HepG2 (cell line): ENCODE measurements at regions not wholly inside any gene's neighbourhood (a gene's known extent, or its start where the extent isn't known, plus 50 kb on each side); places are given as distances from the start of the nearest gene placed in this dataset.

Experiments
- ATAC-seq: fragments of 200-7000 bp; cut with Tn5 transposase; 3 replicates; pipeline ENCODE4 v1.9.1; 2020; ENCODE audit warnings: mild to moderate bottlenecking, moderate library complexity
- BruUV-seq: library from RNA; stranded (reverse); fragments of 400-500 nt; replicated peaks from 2 replicates; lab custom pipeline; 2021; lab: Mats Ljungman, UMichigan
- CTCF ChIA-PET: fragments of 300-600 bp; formaldehyde crosslinking; extraction: SDS; loops from one replicate; lab custom pipeline; 2021; ENCODE audit warnings: low total read pairs, inconsistent platforms, low intra/inter-chr PET ratio; lab: Yijun Ruan, JAX
- POLR2A ChIA-PET: fragments of 350-600 bp; sonication (Branson Sonifier 250); formaldehyde crosslinking; loops from one replicate; lab custom pipeline; 2020; ENCODE audit warnings: antibody characterized with exemption, inconsistent platforms; lab: Yijun Ruan, JAX
- DNase-seq: peaks from one replicate; pipeline ENCODE4 v3.0.0-alpha.2; 2015; ENCODE audit warnings: low spot score
- FAIRE-seq: peaks from 3 replicates; lab custom pipeline; 2011; peaks lifted over from hg19 to GRCh38; lab: Jason Lieb, UNC
- H2AFZ ChIP-seq: one replicate; pipeline ENCODE4 v1.6.1; 2011; ENCODE audit warnings: low read length, inconsistent platforms
- H3K27ac ChIP-seq: fragments of 300-600 bp; 3 replicates; pipeline ENCODE4 v1.8.0; 2011; ENCODE audit warnings: mixed run types, mild to moderate bottlenecking, mixed read lengths, low read length, inconsistent platforms; ENCODE audit not compliant: insufficient read depth; ENCODE audit errors: extremely low read length
- H3K27me3 ChIP-seq, 2 experiments: fragments of 200-600 bp in 1 of 2; 2 replicates in 1 of 2; 3 replicates in 1 of 2; pipeline versions ENCODE4 v1.6.0 to v1.8.0; 2011; ENCODE audit warnings: low read length in 2 of 2, mild to moderate bottlenecking in 2 of 2, moderate library complexity in 2 of 2, inconsistent platforms in 1 of 2; ENCODE audit not compliant: insufficient read depth in 2 of 2, control insufficient read depth in 1 of 2
- H3K36me3 ChIP-seq, 2 experiments: fragments of 200-600 bp in 1 of 2; replicated peaks in 1 of 2; 2 replicates in 1 of 2; 3 replicates in 1 of 2; pipeline versions ENCODE4 v1.5.1 to v1.8.0; 2011; ENCODE audit warnings: low read length in 2 of 2, inconsistent platforms in 1 of 2; ENCODE audit not compliant: insufficient read depth in 2 of 2, control insufficient read depth in 1 of 2
- H3K4me1 ChIP-seq: 2 replicates; pipeline ENCODE4 v1.5.1; 2012; ENCODE audit warnings: low read length, inconsistent platforms; ENCODE audit not compliant: insufficient read depth
- H3K4me2 ChIP-seq: 2 replicates; pipeline ENCODE4 v1.6.0; 2011; ENCODE audit warnings: low read depth, low read length, inconsistent platforms
- H3K4me3 ChIP-seq, 3 experiments: fragments of 200-600 bp in 1 of 3; sonication (generic), shearing (Covaris generic) in 1 of 3; replicated peaks in 1 of 3; 2 replicates each; pipeline ENCODE4 v1.5.1; 2011 to 2016; ENCODE audit warnings: low read length in 3 of 3, inconsistent platforms in 2 of 3, low read depth in 2 of 3, mild to moderate bottlenecking in 2 of 3, control low read depth in 1 of 3, mixed read lengths in 1 of 3; ENCODE audit not compliant: insufficient read depth in 1 of 3
- H3K79me2 ChIP-seq: one replicate; pipeline ENCODE4 v1.6.1; 2011; ENCODE audit warnings: low read length, inconsistent platforms; ENCODE audit not compliant: insufficient read depth
- H3K9ac ChIP-seq: 2 replicates; pipeline ENCODE4 v1.6.0; 2011; ENCODE audit warnings: mild to moderate bottlenecking, low read depth, low read length, inconsistent platforms; ENCODE audit not compliant: insufficient read depth
- H3K9me3 ChIP-seq: 2 replicates; pipeline ENCODE4 v1.5.1; 2012; ENCODE audit warnings: mild to moderate bottlenecking, low read length
- H4K20me1 ChIP-seq: 2 replicates; pipeline ENCODE4 v1.6.0; 2011; ENCODE audit warnings: inconsistent platforms, mild to moderate bottlenecking, low read length, moderate library complexity; ENCODE audit not compliant: insufficient read depth
- AKAP8 ChIP-seq: sonication (generic); formaldehyde crosslinking; IDR thresholded peaks from 2 replicates; pipeline ENCODE4 v1.5.1; 2020; ENCODE audit warnings: mild to moderate bottlenecking, missing genetic modification reagents
- ASH2L ChIP-seq: fragments of 300-600, 200-600 bp; sonication (generic); IDR thresholded peaks from 2 replicates; pipeline ENCODE4 v1.7.0; 2017; ENCODE audit warnings: low read depth, mild to moderate bottlenecking, moderate library complexity, mixed read lengths, low read length; ENCODE audit not compliant: insufficient read length
- SALL1 ChIP-seq: sonication (generic); formaldehyde crosslinking; IDR thresholded peaks from 2 replicates; pipeline ENCODE4 v1.8.0; 2022; ENCODE audit warnings: mild to moderate bottlenecking, missing genetic modification reagents
- TP53 ChIP-seq: sonication (generic); formaldehyde crosslinking; conservative IDR thresholded peaks from 2 replicates; pipeline ENCODE4 v1.4.0; 2020; ENCODE audit warnings: missing genetic modification reagents
- ZNF607 ChIP-seq: sonication (generic); formaldehyde crosslinking; IDR thresholded peaks from 2 replicates; pipeline ENCODE4 v1.5.1; 2020; ENCODE audit warnings: missing genetic modification reagents, mild to moderate bottlenecking, borderline replicate concordance
- WGBS: methylation state at CpG from one replicate; pipeline ENCODE4 v1.1.6; 2017; ENCODE audit warnings: low lambda C conversion rate; 5-methylcytosine and 5-hydroxymethylcytosine counted together
- in situ Hi-C: cut with HindIII; loops from 2 replicates; pipeline ENCODE4 v1.10.0; 2017; ENCODE audit warnings: low pct_unique_long_range_greater_than_20kb; ENCODE audit not compliant: extremely low pct_ligation_motif_present
- intact Hi-C: fragments of 100-400 bp; cut with micrococcal nuclease; formaldehyde crosslinking; loops from one replicate; pipeline ENCODE4 v1.10.0; 2022; ENCODE audit not compliant: unreplicated experiment
- TF ChIP-seq, protein P1 (sequence below), 2 experiments: sonication (generic) in 1 of 2; formaldehyde crosslinking in 1 of 2; IDR thresholded peaks; 2 replicates each; pipeline versions ENCODE4 v1.6.1 to v1.9.0; 2014 to 2022; ENCODE audit warnings: antibody characterized with exemption in 1 of 2, borderline replicate concordance in 1 of 2, inconsistent platforms in 1 of 2, low read depth in 1 of 2, missing genetic modification reagents in 1 of 2
- TF ChIP-seq, protein P2 (sequence below): sonication (generic); formaldehyde crosslinking; IDR thresholded peaks from 2 replicates; pipeline ENCODE4 v1.5.1; 2020; ENCODE audit warnings: missing genetic modification reagents, mild to moderate bottlenecking, borderline replicate concordance

- H3K27me3 ChIP-seq = no peaks in the 10 kb centered on the region
- no peak for ATAC-seq
These were observed 113.7 kb downstream of the SNX19 start for GRCh38 chr11:130802567-130802966.

DNA sequence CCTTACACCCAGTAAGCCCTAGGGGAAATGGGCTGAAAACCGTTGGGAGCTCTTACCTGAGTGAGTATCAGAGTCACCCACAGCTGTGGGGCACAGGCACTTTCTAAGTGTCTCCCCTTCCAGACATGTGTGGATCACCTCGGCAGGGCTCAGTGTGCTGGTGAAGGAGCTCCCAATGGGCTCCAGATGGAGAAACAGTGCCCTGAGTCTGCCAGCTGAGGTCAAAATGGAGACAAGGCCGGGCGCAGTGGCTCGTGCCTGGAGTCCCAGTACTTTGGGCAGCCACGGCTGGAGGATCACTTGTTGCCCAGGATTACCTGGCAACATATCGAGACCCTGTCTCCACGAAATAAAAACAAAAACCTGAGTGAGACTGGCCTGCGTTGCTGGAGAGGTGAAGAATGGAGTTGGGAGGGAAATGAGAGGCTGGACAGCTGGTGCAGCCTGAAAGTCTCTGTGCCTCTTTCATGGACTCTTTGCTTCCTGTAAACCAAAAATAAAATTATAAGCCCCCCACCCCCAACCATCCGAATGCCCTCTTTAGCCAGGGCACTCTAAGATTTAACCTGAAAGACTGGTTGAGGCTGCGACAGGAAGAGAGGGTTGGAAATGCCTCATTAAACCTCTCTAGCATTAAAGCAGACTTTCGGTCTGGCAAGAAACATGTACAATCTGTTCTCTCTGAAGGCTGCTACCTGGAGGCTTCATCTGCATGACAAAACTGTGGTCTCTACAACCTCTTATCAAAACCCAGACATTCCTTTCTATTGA, 111.8 kb downstream of the SNX19 start:
- CTCF ChIA-PET = no interaction called here
- no peak for ATAC-seq
- no peaks in the 10 kb centered on the region for H3K9me3 ChIP-seq
- FAIRE-seq = no peak
- H3K4me1 ChIP-seq = no peaks in the 10 kb centered on the region
- POLR2A ChIA-PET = no interaction called here
- no peak for DNase-seq
- H3K4me2 ChIP-seq = no peak overlapping the region
- H4K20me1 ChIP-seq = no peaks in the 10 kb centered on the region
- no peaks in the 10 kb centered on the region for H3K36me3 ChIP-seq
- no peak overlapping the region for H3K27ac ChIP-seq
- no peak overlapping the region for H3K9ac ChIP-seq
- in situ Hi-C loops (no loop called here), intact Hi-C loops (no loop called here)
- WGBS = 25% methylated on average over 7 of the region's 12 CpGs
- no peak overlapping the region for H3K4me3 ChIP-seq
- no peaks in the 10 kb centered on the region for H3K79me2 ChIP-seq
- BruUV-seq = no TSS peak
- H3K27me3 ChIP-seq = no peaks in the 10 kb centered on the region
- no peak overlapping the region for H2AFZ ChIP-seq
- no peak for TF ChIP-seq AKAP8 (CRISPR knock-in tag)
- TF ChIP-seq, protein P1, sequence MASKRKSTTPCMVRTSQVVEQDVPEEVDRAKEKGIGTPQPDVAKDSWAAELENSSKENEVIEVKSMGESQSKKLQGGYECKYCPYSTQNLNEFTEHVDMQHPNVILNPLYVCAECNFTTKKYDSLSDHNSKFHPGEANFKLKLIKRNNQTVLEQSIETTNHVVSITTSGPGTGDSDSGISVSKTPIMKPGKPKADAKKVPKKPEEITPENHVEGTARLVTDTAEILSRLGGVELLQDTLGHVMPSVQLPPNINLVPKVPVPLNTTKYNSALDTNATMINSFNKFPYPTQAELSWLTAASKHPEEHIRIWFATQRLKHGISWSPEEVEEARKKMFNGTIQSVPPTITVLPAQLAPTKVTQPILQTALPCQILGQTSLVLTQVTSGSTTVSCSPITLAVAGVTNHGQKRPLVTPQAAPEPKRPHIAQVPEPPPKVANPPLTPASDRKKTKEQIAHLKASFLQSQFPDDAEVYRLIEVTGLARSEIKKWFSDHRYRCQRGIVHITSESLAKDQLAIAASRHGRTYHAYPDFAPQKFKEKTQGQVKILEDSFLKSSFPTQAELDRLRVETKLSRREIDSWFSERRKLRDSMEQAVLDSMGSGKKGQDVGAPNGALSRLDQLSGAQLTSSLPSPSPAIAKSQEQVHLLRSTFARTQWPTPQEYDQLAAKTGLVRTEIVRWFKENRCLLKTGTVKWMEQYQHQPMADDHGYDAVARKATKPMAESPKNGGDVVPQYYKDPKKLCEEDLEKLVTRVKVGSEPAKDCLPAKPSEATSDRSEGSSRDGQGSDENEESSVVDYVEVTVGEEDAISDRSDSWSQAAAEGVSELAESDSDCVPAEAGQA (IDR thresholded peaks at IDR 0.05; ENCODE audit: low read depth) = no peak
- TF ChIP-seq, protein P1 (CRISPR knock-in tag; IDR thresholded peaks at IDR 0.05; ENCODE audit: borderline replicate concordance) = no peak

More at GRCh38 chr11:130802567-130802966, 113.7 kb downstream of the SNX19 start:
- Histone ChIP-seq H3K4me1 (no peaks in the 10 kb centered on the region), H3K9ac (no peak overlapping the region), H4K20me1 (no peaks in the 10 kb centered on the region), H3K27ac (no peak overlapping the region), H3K4me3 (no peak overlapping the region), H3K4me2 (no peak overlapping the region), H3K9me3 (no peaks in the 10 kb centered on the region), H3K79me2 (no peaks in the 10 kb centered on the region), H2AFZ (no peak overlapping the region), H3K36me3 (no peaks in the 10 kb centered on the region)
- in situ Hi-C loops (no loop called here), intact Hi-C loops (no loop called here)
- BruUV-seq = no TSS peak
- DNase-seq (no peak), FAIRE-seq (no peak)
- ChIA-PET POLR2A (no interaction called here), CTCF (no interaction called here)
- TF ChIP-seq SALL1 (no peak), ASH2L (no peak), TP53 (CRISPR knock-in tag) (no peak), ZNF607 (CRISPR knock-in tag) (no peak)
- TF ChIP-seq, protein P2, sequence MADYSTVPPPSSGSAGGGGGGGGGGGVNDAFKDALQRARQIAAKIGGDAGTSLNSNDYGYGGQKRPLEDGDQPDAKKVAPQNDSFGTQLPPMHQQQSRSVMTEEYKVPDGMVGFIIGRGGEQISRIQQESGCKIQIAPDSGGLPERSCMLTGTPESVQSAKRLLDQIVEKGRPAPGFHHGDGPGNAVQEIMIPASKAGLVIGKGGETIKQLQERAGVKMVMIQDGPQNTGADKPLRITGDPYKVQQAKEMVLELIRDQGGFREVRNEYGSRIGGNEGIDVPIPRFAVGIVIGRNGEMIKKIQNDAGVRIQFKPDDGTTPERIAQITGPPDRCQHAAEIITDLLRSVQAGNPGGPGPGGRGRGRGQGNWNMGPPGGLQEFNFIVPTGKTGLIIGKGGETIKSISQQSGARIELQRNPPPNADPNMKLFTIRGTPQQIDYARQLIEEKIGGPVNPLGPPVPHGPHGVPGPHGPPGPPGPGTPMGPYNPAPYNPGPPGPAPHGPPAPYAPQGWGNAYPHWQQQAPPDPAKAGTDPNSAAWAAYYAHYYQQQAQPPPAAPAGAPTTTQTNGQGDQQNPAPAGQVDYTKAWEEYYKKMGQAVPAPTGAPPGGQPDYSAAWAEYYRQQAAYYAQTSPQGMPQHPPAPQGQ (CRISPR knock-in tag) = no peak
- 23% methylated on average over 2 of the region's 2 CpGs for WGBS
